Left renal pelvis (tissue), 4 donors: ENCODE measurements at regions not wholly inside any gene's neighbourhood (a gene's known extent, or its start where the extent isn't known, plus 50 kb on each side); places are given as distances from the start of the nearest gene placed in this dataset.
"Not testable (repeated sequence)": the region's sequence is repeated elsewhere in the genome, so short reads cannot be mapped to it uniquely, and the experiment has no call there.

Experiments used
- DNase-seq, 4 donors: peaks; one replicate each; pipeline ENCODE4 v3.0.0-alpha.2; 2013; ENCODE audit warnings: low read depth in 4 of 4, low spot score in 3 of 4

DNA sequence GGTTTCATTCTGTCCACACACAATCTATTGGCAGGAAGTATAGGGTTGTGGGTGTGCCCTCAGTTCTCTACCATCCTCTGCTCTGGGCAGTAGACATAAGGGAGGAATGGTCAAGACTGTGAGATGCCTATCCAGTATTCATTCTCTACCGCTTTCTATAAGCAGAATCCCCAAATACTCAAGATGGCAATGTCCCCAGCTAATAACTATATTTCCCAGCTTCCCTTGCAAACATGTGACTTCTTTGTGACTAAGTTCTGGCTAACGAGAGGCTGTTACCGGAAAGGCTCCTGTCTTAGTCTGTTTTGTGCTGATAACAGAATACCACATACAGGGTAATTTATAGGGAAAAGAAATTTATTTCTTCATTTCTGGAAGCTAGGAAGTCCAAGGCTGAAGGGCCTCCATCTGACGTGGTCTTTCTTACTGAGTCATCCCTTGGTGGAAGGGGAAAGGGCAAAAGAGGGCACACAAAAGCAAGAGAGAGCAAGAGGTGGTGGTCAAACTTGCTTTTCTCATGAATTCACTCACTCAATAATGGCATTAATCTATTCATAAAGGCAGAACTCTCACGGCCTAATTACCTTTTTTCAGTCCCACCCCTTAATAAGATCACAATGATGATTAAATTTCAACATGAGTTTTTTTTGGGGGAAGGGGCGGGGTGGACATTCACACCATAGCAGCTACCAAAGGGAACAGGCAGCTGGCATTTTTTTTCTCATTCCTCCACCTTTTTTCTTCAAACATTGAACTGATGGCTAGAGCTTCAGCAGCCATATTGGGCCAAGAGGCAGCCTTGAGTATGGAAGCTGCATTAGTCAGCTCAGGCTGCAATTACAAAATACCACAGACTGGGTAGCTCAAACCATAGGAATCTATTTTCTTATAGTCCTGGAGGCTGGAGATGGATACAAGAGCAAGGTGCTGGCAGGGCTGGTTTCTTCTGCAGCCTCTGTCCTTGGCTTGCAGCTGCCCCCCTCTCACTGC is 109.7 kb upstream of the OR9Q1 start:
- DNase-seq, result no peak

DNA sequence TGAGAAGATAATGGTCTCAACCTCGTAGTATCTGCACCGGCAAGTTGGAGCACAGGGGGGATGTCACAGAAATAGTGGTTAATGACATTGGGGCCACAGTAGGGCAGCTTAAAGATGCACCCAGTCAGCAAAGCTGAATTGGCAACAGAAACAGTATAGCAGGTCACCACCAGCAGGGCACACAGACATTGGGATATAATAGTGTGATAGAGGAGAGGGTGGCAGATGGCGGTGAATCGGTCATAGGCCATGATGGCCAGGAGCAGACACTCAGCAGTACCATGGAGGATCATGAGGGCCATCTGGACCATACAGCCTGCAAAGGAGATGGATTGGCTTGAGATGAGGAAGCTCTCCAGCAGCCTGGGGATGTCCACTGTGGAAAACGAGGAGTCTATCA is 106.0 kb upstream of the OR9Q1 start:
- no peak for DNase-seq

DNA sequence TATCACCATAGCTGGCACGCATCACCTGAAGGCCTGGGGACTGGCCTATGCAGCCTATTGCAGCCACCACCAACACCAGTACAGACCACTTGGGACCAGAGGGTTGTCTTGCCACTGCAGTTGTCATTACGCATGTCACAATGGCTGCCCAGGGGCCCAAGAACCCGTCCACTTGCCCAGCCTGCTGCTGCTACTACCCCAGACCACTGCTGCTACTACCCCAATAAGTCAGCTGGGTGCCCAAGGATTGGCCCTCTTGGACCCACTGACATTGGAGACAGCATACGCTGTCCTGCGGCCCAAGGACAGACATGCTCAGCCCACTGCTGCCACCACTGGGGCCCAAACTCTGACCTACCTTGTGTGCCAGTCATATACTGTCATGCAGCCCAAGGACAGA is 102.7 kb upstream of the OR9Q1 start:
- DNase-seq, result no peak

DNA sequence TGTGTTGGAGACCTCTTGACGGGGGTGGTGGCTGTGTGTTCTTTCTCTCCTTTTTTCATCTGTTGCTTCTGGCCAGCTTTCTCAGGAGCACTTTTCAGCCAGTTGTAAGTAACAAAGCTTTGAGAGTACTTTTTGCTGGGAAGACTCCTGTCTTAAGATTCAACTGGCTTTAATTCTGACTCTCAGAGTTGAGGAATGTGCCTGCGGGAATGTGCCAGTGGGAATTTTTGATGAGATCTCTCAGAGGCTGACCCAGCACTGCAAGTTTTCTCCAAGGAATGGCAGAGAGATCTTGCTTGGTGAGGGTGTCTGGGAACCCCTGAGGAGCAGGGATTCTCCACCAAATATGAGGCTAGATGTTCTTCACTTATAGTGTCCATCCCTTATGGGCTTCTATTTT is 91.6 kb upstream of the OR9Q1 start:
- DNase-seq, result no peak

DNA sequence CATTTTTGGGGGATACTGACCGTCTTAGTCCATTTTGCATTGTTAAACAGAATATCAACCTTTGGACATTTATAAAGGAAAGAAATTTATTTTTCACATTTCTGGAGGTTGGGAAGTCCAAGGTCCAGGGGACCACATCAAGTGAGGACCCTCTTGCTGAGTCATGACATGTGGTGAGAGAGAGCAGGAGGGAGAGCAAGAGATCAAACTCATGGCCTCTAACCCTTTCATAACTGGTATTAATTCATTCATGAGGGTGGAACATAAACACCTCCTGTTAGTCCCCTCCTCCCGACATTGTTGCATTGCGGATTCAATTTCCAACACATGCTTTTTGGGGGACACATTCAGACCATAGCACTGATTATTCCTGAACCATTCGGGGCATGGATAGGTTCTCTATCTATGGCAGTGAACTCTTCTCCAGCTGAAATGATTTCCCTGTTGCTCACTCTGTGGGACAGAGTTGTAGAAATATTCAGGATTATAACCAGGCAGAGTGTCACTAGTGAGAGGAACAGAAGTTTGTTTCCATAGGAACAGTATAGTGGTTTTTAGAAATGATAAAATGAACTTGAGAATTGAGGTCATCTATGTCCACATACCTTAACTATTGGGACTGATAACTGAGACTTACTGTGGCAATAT is 88.2 kb upstream of the OR9Q1 start:
- no peak for DNase-seq

DNA sequence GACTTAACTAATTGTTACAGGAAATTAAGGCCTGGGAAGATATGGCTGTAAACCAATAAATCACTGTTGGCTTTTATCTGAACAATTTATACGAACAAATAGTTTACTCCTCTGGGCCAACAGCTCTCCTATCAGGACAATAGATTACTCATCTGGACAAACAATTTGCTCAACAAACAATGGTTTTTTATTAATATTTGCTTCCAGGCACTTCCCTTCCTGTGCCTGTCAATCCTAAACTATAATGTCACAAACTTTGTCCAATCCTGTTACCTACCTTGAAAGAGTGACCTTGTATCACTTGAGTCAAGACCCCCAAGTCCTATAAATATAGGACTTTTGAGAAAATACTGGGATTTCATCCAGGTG is 87.6 kb upstream of the OR9Q1 start:
- DNase-seq, result no peak

DNA sequence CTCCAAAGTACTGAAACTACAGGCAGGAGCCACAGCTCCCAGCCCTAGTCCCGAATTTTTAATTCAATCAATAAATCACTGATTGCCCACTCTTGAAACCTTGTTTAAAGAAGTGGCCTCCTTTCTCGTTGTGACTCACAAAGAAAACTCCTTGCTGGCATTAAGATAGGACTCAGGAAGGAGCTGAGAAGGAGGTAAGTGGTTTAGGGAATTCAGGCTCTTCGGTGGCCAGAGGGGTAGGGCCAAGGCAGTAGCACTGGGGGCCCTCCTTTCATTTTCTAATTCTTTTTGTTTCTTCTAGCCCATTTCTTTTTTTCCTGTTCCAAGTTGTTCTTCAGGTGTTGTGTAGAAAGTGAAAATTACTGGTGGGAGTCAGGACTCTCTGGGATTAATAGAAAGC is 86.2 kb upstream of the OR9Q1 start:
- DNase-seq, result no peak

DNA sequence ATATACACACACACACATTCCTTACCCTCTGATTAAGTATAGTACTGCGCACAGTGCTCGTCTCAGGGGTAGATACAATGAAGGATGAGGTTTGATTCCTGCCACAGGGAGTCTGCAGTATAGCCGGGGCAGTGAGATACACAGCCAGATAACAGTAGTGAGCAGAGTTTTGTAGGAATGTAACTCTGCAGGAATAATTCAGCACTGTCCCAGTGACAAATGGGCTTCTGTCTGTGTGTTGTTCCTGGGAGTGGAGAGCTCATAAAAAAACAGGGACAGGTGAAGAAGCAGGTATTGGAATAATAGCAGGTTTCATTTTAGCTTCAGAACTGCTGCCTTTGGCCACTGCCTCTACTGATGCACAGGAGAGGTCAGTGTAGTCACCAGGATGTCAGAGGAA is 85.3 kb upstream of the OR9Q1 start:
- no peak for DNase-seq

DNA sequence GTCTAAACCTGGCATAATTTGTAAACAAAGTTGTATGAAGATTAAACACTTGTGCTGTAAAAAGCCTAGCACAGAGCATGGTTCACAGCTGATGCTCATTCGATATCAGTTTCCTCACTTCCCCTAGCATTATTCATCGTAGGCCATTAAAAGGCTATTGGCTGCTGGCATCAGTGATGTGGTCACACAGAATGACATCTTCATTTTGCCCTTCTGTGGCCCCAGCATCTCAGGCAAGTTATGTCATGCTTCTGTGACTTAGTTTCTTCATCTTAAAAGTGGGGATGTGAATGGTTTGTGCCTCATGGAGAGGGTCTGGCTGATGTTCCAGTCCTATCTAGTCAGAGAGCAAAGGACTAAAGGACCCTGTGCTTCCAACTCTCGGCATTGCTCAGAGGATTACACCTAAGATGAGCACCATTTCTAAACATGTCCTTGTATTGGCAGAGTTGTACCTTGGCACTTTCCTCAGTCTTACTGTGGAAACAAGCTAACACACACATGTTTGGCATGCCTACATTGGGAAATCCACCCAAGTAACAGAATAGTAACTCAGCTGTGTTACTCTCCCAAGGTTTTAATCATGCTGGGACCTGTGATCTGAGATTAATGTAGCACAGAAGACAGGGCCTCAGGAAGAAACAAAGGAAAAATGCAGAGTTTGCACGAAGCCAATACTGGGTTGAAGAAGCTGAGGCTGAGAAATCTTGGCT is 83.5 kb upstream of the OR9Q1 start:
- no peak for DNase-seq

DNA sequence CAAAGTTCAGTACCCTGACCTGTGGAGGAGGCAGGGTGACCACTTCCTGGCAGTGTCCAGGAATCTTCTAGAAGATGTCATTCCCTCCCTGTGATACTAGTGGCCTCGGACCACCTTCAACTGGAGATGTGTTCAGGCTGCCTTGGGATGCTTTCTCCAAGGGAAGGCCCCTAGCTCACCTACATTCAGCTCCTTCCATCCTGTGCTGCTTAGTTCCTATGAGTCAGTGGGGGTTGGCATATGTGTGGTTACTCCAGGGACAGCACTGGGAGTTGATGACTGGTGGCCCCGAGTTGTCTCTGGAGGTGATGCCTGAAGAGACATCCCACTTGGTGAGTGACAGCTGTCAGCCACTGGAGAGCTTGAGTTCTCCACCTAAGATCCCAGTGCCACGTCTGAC is 81.8 kb upstream of the OR9Q1 start:
- DNase-seq, result no peak

DNA sequence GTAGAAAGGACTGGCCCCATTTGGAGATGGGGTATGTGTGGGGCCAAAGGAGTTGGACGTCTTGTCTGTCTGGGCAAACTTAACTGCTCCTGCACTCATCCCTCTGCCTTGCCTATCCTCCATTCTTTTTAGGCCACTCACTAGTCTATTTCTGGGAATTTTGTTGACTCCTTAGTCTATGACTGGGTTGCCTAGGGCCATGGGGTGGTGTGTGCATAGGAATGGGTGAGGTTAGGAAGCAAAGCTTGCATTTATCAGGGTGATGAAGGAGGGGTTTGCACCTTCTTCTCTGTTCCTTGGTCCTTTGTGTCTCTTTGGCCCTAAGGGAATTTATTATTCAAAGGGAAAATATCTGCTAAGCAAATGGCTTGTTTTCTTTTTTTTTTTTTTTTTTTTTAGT is 80.9 kb upstream of the OR9Q1 start:
- no peak for DNase-seq

DNA sequence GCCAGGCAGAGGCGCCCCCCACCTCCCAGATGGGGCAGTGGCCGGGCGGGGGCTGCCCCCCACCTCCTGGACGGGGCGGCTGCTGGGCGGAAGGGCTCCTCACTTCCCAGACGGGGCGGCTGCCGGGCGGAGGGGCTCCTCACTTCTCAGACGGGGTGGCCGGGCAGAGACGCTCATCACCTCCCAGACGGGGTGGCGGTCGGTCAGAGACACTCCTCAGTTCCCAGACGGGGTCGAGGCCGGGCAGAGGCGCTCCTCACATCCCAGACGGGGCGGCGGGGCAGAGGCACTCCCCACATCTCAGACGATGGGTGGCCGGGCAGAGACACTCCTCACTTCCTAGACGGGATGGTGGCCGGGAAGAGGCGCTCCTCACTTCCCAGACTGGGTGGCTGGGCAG is 79.9 kb upstream of the OR9Q1 start:
- DNase-seq, result not testable (repeated sequence)

DNA sequence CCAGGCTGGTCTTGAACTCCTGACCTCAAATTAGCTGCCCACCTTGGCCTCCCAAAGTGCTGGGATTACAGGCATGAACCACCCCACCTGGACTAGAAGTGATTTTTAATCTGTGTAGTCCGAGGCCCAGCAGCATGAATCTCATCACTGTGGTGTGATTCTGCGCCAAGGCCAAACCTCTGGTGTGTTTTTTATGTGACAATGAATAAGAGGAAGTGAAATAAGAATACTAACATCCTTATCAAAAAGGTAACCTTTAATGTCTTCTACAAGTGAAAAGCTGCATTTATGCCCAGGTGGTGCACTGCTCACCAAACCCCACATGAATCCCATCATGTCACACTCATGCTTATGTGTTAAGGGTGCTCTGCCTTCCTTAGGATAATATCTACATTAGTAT is 77.1 kb upstream of the OR9Q1 start:
- DNase-seq, result no peak

DNA sequence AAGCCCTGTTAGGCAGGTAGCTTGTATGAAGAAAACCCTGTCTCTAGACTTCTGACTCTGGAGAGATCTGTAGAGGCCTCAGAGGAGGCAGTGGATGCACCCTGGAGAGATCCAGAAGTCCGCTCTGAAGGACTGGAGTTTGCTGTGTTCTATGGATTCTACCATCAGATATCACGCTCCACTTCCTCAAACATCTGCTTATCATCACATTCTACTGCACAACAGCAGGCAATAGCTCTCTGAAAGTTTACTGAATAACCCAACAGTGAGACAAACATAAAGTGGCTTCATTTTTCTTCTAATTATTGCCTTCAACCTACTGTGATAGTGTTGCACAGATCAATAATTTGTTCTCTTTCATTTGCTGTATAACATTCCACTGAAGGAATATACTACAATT is 59.0 kb upstream of the OR9Q1 start:
- no peak for DNase-seq

DNA sequence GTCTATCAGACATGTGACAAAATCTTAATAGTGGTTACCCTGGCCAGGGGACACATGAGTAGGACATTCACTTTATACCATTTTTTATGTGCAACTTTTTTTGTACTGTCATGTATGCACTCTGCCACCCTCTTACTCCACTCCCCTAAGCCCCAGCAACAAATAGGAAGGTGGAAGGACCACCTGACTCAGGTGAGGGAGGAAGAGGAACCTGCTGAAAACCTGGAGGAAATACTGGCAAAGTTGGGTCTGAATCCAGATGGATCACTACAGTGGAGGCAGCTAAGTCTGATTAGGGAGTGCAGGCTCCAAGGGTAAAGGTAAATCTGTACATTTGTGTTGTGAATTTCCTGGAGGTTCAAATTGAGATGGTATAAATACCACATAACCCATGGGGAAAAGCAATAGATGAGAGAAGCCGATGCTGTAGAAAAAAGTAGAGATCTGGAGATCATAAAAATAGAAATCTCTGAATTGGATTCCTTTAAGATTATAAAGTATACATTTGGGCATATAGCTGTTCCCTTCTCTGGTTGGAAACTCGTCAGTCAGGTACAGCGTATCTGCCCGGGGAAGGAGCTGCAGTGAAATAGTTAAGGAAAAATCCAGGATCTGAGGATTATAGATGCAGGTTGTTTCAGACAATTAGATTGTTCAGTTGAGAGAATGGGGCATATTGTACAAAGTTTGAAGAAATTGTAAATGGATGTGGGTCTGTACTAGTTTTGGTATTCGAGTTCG is 52.2 kb upstream of the OR9Q1 start:
- DNase-seq, result no peak

DNA sequence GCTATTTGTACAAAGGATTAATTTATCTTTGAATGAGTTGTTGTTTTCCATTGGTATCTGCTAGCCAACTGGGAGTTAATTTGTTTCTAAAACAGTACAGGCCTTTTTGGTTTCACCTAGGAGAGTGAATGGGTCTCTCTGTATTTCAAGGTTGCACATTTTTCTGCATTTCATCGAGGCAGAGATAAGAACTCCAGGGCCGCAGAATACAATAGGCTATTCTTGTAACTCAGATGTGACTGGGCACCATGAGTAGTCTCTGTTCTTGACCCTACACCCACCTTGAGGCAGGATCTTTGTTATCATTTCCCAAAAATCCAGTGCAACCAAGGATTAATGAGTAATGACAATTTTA is 51.7 kb upstream of the OR9Q1 start:
- no peak for DNase-seq
